CD14-positive monocyte (primary cell): ENCODE measurements at regions not wholly inside any gene's neighbourhood (a gene's known extent, or its start where the extent isn't known, plus 50 kb on each side); places are given as distances from the start of the nearest gene placed in this dataset.

ENCODE experiments used
- DNase-seq, 3 donors: peaks; one replicate each; pipeline ENCODE4 v3.0.0-alpha.2; 2011 to 2022
- H2AFZ ChIP-seq: 2 replicates; pipeline ENCODE4 v1.6.0; 2012; ENCODE audit warnings: mild to moderate bottlenecking, low read depth, low read length, inconsistent platforms; ENCODE audit not compliant: insufficient read depth, poor library complexity, severe bottlenecking
- H3K27ac ChIP-seq, 2 donors: 1 replicate in 1 of 2; 2 replicates in 1 of 2; pipeline ENCODE4 v1.5.1; 2012 to 2013; ENCODE audit warnings: low read length in 2 of 2, control low read depth in 1 of 2, inconsistent platforms in 1 of 2, low read depth in 1 of 2, mild to moderate bottlenecking in 1 of 2
- H3K27me3 ChIP-seq, 2 donors: one replicate each; pipeline versions ENCODE4 v1.6.0 to v1.6.1; 2011 to 2013; ENCODE audit warnings: low read length in 2 of 2; ENCODE audit not compliant: control insufficient read depth in 2 of 2, insufficient read depth in 2 of 2
- H3K36me3 ChIP-seq, 2 donors: replicated peaks in 1 of 2; 1 replicate in 1 of 2; 2 replicates in 1 of 2; pipeline versions ENCODE4 v1.5.1 to v1.6.1; 2012 to 2013; ENCODE audit warnings: low read length in 2 of 2, control low read depth in 1 of 2, inconsistent platforms in 1 of 2, mild to moderate bottlenecking in 1 of 2; ENCODE audit not compliant: insufficient read depth in 2 of 2, control insufficient read depth in 1 of 2
- H3K4me1 ChIP-seq, 2 donors: 1 replicate in 1 of 2; 2 replicates in 1 of 2; pipeline versions ENCODE4 v1.5.1 to v1.6.1; 2012 to 2013; ENCODE audit warnings: low read length in 2 of 2, control low read depth in 1 of 2, inconsistent platforms in 1 of 2, mild to moderate bottlenecking in 1 of 2, moderate library complexity in 1 of 2; ENCODE audit not compliant: insufficient read depth in 2 of 2, control insufficient read depth in 1 of 2
- H3K4me2 ChIP-seq: replicated peaks from 2 replicates; pipeline ENCODE3; 2012; ENCODE audit warnings: low read length, moderate library complexity, mild to moderate bottlenecking; ENCODE audit not compliant: poor library complexity, severe bottlenecking; ENCODE audit errors: extremely low read depth
- H3K4me3 ChIP-seq, 3 experiments: fragments of 200-600 bp in 1 of 3; sonication (generic) in 1 of 3; replicated peaks in 1 of 3; 1 replicate in 2 of 3; 2 replicates in 1 of 3; pipeline ENCODE4 v1.5.1; 2011 to 2013; ENCODE audit warnings: low read length in 3 of 3, mild to moderate bottlenecking in 3 of 3, control low read depth in 2 of 3, low read depth in 2 of 3, inconsistent platforms in 1 of 3, moderate library complexity in 1 of 3
- H3K79me2 ChIP-seq: 2 replicates; pipeline ENCODE4 v1.6.0; 2012; ENCODE audit warnings: mild to moderate bottlenecking, control low read depth, inconsistent platforms, low read length, moderate library complexity; ENCODE audit not compliant: insufficient read depth
- H3K9ac ChIP-seq: 2 replicates; pipeline ENCODE4 v1.6.0; 2017; ENCODE audit warnings: low read length, mild to moderate bottlenecking; ENCODE audit not compliant: insufficient read depth, poor library complexity, severe bottlenecking
- H3K9me3 ChIP-seq, 2 donors: replicated peaks in 1 of 2; 1 replicate in 1 of 2; 2 replicates in 1 of 2; pipeline versions ENCODE4 v1.5.1 to v1.6.1; 2012 to 2013; ENCODE audit warnings: low read length in 2 of 2, control low read depth in 1 of 2; ENCODE audit not compliant: control insufficient read depth in 1 of 2, insufficient read depth in 1 of 2
- H4K20me1 ChIP-seq: 2 replicates; pipeline ENCODE4 v1.6.0; 2012; ENCODE audit warnings: mild to moderate bottlenecking, low read length, control low read depth, moderate library complexity; ENCODE audit not compliant: insufficient read depth
- H3K27ac Mint-ChIP-seq, 7 donors: one replicate each; pipeline ENCODE4 v1.8.0; 2020; ENCODE audit warnings: mild to moderate bottlenecking in 7 of 7, mixed read lengths in 7 of 7, moderate library complexity in 6 of 7, inconsistent platforms in 2 of 7
- H3K27me3 Mint-ChIP-seq, 3 donors: one replicate each; pipeline ENCODE4 v1.8.0; 2021 to 2022; ENCODE audit warnings: low read depth in 3 of 3, mild to moderate bottlenecking in 3 of 3, mixed read lengths in 3 of 3, moderate library complexity in 3 of 3, inconsistent platforms in 1 of 3
- H3K36me3 Mint-ChIP-seq, 2 donors: one replicate each; pipeline ENCODE4 v1.8.0; 2020; ENCODE audit warnings: mixed read lengths in 2 of 2, inconsistent platforms in 1 of 2, mild to moderate bottlenecking in 1 of 2
- H3K4me1 Mint-ChIP-seq: one replicate; pipeline ENCODE4 v1.8.0; 2020; ENCODE audit warnings: mild to moderate bottlenecking, mixed read lengths
- H3K4me3 Mint-ChIP-seq, 2 donors: one replicate each; pipeline ENCODE4 v1.8.0; 2020; ENCODE audit warnings: mild to moderate bottlenecking in 2 of 2, mixed read lengths in 2 of 2, moderate library complexity in 1 of 2
- H3K9me3 Mint-ChIP-seq, 7 donors: one replicate each; pipeline ENCODE4 v1.8.0; 2020 to 2022; ENCODE audit warnings: mixed read lengths in 7 of 7, mild to moderate bottlenecking in 6 of 7, moderate library complexity in 6 of 7, inconsistent platforms in 2 of 7
- WGBS: methylation state at CpG from one replicate; pipeline ENCODE4 v1.1.5; 2013; ENCODE audit warnings: missing lambda C conversion rate; ENCODE audit not compliant: insufficient coverage; 5-methylcytosine and 5-hydroxymethylcytosine counted together
- intact Hi-C, 2 donors: fragments of 100-400 bp; cut with micrococcal nuclease; formaldehyde crosslinking; loops; one replicate each; pipeline versions ENCODE4 v1.15.0 to v1.15.1; 2023
- TF ChIP-seq, protein P1 (sequence below): fragments of 200-600 bp; IDR thresholded peaks from one replicate; pipeline ENCODE4 v1.8.0; 2022; ENCODE audit warnings: antibody characterized with exemption, mild to moderate bottlenecking

- Histone ChIP-seq H3K27me3 (no peaks in the 10 kb centered on the region), H3K9me3 (peaks cover 0 to 8% of the 10 kb centered on the region in 2 donors), H4K20me1 (no peaks in the 10 kb centered on the region), H3K79me2 (no peaks in the 10 kb centered on the region), H3K4me2 (no peak overlapping the region), H3K27ac (no peak overlapping the region), H3K36me3 (no peaks in the 10 kb centered on the region), H3K9ac (no peak overlapping the region), H3K4me3 (no peak overlapping the region), H2AFZ (no peak overlapping the region), H3K4me1 (no peaks in the 10 kb centered on the region)
- H3K27me3 Mint-ChIP-seq = peaks cover 0 to 2% (median 0%) of the 10 kb centered on the region in 3 donors
- no CpG with 5 or more reads among the region's 3 CpGs for WGBS
- no peak overlapping the region for H3K27ac Mint-ChIP-seq
- no peak for DNase-seq
- H3K9me3 Mint-ChIP-seq = peaks cover 0 to 5% (median 0%) of the 10 kb centered on the region in 7 donors
- intact Hi-C loops = no loop called here
- no peak overlapping the region for H3K4me3 Mint-ChIP-seq
- H3K36me3 Mint-ChIP-seq = no peaks in the 10 kb centered on the region
- no peaks in the 10 kb centered on the region for H3K4me1 Mint-ChIP-seq
- TF ChIP-seq, protein P1, sequence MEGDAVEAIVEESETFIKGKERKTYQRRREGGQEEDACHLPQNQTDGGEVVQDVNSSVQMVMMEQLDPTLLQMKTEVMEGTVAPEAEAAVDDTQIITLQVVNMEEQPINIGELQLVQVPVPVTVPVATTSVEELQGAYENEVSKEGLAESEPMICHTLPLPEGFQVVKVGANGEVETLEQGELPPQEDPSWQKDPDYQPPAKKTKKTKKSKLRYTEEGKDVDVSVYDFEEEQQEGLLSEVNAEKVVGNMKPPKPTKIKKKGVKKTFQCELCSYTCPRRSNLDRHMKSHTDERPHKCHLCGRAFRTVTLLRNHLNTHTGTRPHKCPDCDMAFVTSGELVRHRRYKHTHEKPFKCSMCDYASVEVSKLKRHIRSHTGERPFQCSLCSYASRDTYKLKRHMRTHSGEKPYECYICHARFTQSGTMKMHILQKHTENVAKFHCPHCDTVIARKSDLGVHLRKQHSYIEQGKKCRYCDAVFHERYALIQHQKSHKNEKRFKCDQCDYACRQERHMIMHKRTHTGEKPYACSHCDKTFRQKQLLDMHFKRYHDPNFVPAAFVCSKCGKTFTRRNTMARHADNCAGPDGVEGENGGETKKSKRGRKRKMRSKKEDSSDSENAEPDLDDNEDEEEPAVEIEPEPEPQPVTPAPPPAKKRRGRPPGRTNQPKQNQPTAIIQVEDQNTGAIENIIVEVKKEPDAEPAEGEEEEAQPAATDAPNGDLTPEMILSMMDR = no peak
Observed at GRCh38 chr9:28255174-28255573, 681.9 kb upstream of the C9orf72 start.

- Histone ChIP-seq H4K20me1 (no peaks in the 10 kb centered on the region), H3K4me1 (no peaks in the 10 kb centered on the region), H3K27me3 (no peaks in the 10 kb centered on the region), H3K79me2 (no peaks in the 10 kb centered on the region), H3K4me2 (no peak overlapping the region), H2AFZ (no peak overlapping the region), H3K27ac (no peak overlapping the region), H3K36me3 (no peaks in the 10 kb centered on the region), H3K4me3 (no peak overlapping the region), H3K9ac (no peak overlapping the region), H3K9me3 (no peaks in the 10 kb centered on the region)
- no peaks in the 10 kb centered on the region for H3K4me1 Mint-ChIP-seq
- intact Hi-C loops = no loop called here
- peaks cover 0 to 2% (median 2%) of the 10 kb centered on the region in 3 donors for H3K27me3 Mint-ChIP-seq
- no peaks in the 10 kb centered on the region for H3K36me3 Mint-ChIP-seq
- no peak overlapping the region for H3K4me3 Mint-ChIP-seq
- no peak overlapping the region for H3K27ac Mint-ChIP-seq
- 100% methylated on average over 2 of the region's 4 CpGs for WGBS
- DNase-seq = no peak
- TF ChIP-seq, protein P1 = no peak
- peaks cover 0 to 6% (median 0%) of the 10 kb centered on the region in 7 donors for H3K9me3 Mint-ChIP-seq
Observed at GRCh38 chr9:28260330-28260729, 687.0 kb upstream of the C9orf72 start.
